Inflammatory macrophage treated with lipopolysaccharide for 4 hours (primary cell): ENCODE measurements at regions not wholly inside any gene's neighbourhood (a gene's known extent, or its start where the extent isn't known, plus 50 kb on each side); places are given as distances from the start of the nearest gene placed in this dataset.
A peak's percentile ranks its signal among the peaks of the same experiment; 100 is the strongest.

Source experiments
- DNase-seq: peaks from one replicate; pipeline ENCODE4 v3.0.0-alpha.2; 2020

DNA sequence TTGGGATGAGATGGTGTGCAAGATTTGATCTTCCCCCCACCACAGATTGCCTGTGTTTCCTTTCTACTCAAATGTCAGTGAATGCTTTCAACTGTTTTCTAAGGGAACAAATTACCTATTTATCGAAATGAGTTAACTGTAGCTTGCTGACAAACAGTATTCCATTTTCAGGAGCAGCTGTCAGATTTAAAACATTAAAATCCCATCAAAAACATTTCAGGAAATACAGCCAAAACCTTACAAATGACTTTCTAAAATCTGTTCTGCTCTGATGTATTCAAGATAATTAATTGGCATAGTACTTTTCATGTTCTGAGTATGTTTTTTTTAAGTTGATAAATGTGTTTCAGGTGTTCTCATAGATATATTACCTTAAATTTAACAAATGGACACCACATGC is 158.0 kb upstream of the DMRTA1 start:
- DNase-seq = no peak

DNA sequence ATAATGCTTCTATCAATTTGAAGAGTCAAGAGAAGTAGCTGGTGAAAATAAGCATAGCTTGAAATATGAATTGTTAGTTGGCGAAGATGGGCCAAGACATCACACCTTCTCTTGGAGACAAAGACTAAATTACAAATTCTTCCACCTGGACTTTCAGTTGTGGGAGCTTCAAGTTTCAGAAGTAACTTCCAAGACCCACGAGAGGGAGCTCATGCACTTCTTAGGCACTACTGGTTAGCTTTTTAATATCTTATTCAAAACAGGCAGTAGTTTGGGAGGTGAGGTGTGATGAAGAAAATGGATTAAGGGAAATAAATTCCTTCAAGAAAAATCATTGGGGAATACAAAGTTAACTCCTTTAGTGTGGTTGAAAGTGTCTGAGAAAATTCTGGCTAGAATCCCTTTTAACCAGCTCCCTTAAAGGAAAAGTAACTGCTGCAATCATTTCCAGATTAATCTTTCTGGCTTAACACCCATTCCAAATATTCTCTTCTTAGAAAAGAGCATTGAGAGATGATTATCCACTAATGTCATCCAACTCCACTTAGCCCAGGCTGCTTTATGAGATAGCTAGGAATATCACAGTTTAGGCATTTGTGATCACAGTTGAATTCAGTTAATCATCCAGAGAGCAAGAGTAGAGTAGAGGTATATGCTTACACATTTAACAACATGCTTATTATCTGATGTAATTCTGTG is 139.5 kb upstream of the DMRTA1 start:
- peak; percentile 43 for DNase-seq

DNA sequence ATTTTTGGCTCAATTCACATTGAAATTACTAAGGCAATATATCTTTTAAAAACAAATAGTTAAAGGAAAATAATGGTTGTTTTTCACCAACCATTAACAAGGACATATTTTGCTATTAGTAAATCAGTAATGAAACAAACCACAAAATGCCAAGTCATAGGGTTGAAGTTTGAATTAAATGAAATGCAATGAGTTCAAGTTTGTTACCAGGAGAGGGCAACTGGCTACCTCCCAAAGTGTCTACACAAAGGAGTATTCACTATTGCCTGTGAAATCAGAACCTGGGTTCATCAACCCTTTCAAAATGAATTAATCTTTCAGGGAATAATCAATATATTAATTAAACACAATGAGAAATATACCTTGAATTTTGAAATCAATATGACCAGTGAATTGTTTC is 138.4 kb upstream of the DMRTA1 start:
- DNase-seq = no peak

DNA sequence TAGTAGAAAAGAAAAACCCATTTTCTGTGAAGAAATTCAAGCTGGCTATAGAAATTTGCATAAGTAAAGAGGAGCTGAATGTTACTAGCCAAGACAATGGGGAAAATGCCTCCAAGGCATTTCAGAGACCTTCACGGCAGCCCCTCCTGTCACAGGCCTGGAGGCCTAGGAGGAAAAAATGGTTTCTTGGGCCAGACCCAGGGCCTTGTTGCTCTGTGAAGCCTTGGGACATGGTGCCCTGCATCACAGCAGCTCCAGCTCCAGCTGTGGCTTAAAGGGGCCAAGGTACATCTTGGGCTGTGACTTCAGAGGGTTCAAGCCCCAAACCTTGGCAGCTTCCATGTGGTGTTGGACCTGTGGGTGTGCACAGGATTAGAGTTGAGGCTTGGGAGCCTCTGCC is 130.0 kb upstream of the DMRTA1 start:
- DNase-seq = no peak

DNA sequence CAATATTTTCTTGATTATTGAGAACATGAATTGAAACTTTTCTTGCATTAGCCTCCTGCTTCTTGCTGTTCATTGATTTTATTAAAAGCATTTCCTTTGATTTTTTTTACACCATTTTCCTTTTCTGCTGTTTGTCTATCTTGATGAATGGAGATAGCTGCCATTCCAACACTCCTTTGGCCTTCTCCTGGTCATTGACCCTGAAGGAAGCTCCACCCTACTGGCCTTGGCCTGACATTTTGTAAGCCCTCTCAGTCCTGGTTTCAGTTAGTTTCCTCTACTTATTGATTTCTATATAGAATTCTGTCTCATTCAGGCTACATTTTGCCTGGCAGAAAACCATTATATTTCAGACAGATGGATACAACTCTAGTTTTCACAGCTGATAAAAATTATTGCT is 115.1 kb upstream of the DMRTA1 start:
- no peak for DNase-seq

DNA sequence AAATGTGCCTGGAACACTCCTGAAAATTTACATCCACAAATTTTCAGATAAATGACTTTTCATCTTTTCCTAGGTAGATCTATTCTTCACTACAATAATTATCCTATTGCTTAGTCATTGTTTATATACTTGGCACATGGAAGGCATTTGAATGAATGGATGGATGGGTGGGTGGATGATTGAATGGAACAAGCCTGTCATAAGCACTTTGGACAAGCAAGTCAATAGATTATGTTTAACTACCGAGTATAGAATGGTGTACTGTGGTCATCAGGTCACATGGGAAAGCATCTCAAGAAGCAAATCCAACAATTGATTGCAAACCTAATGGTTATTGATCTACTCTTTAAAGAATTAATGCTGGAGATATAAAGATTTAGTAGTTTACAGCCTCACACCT is 114.4 kb upstream of the DMRTA1 start:
- no peak for DNase-seq

DNA sequence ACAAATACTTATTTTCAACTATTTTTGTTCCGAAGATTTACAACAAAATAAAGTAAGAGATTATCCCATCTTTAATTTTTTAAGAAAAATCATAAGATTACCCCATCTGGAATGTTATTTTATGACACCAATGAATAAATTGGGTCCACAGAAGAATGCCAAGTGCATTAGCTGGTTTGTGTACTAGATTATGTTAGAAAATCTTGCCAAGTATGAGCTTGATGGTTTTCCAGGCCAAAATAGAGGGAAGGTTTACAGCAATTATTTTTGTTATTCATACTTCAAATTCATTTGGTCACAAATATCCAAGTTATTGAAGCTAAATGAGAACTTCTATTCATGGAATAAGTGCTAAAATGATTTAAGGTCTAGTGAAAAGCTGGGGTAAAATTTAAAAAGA is 109.4 kb upstream of the DMRTA1 start:
- DNase-seq = no peak

DNA sequence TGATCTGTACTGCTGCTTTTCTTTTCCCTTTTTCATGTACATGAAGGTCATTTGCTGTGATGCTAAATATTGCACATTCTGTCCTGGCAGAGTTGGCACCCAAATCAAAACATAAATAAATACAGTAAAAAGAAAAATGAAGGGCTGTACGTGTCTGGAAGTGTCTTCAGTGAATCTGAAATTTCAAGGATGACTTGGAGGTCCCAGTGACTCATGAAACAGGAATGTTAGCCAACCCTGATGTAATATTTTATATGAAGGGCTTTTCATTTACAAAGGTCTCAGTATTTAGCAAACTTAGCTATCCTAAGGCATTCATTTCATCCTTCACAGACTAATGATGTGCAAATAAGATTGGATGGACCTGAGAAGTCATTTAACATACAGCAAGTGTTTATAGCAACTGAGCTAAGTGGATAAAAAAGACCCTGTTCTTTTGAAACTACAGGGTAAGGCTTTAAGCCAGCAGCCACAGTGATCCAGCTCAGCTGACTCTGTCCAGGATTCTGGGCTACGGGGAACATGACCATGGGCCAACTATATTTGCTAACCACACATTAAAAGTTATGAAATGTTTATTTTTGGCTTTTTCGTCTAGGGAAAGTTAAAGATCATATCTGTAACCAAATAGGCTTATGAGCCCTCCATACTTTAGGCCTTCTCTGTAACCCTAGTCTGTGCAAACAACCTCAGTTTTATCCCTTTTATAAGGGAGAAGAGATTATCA is 104.0 kb upstream of the DMRTA1 start:
- DNase-seq = no peak

DNA sequence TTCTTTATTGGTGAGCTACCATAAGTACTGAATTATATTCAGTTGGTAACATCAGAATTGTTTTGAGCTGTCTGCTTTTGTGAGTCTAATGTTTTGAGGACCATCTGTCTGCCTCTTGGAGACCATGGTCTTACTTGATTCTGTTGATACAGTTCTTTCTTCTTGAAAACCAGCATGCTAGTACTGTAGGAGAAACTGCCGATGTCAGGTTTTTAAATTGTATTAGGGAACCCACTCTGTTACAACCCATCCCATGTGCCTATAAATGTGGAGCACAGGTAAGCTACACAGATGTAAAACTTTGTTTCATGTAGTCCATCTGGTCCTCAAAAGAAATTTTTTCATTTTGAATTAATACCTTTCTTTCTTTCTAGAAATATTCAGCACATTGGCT is 103.4 kb upstream of the DMRTA1 start:
- no peak for DNase-seq

DNA sequence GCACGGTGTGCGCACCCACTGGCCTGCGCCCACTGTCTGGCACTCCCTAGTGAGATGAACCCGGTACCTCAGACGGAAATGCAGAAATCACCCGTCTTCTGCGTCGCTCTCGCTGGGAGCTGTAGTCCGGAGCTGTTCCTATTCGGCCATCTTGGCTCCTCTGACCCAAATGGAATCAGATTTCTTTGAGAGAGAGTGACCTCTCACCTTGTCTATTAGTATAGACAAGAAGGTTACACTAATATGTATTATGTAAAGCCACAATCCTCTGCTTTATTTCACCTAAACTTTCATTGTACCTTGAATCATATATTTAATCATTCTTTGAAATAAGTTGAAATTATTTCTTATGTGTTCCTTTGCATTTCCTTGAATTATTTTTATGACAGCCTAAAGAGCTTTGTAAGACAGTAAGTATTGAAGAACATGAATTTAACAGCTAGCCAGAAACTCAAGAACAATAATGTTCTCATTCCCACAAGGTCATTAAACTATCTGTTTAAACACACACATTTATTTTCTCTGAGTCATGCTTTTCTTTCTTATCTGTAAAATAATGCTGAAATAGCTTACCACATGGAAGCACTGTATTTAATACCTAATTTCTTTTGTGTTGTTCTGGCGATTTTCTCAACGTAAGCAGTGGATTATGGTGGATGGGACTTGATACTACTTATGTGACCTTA is 91.8 kb upstream of the DMRTA1 start:
- DNase-seq = no peak

DNA sequence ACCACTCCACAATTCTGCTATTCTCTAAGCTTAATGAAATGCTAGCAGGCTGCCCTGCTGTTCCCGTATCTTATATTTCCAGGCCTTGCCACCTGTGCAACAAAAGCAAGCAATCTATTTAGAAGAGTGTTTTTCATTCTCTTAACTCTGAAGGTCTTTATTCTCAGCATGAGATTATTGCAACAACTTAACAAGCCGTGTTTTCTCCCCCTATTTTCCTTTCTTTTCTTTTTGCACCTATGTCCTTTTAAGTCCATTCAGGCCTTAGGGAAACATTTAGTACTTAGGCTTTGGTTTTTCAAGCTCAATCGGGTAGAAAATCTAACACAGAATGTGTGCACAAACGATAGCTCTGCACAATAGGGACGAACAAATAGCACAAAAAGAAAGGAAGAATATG is 89.6 kb upstream of the DMRTA1 start:
- DNase-seq = no peak

DNA sequence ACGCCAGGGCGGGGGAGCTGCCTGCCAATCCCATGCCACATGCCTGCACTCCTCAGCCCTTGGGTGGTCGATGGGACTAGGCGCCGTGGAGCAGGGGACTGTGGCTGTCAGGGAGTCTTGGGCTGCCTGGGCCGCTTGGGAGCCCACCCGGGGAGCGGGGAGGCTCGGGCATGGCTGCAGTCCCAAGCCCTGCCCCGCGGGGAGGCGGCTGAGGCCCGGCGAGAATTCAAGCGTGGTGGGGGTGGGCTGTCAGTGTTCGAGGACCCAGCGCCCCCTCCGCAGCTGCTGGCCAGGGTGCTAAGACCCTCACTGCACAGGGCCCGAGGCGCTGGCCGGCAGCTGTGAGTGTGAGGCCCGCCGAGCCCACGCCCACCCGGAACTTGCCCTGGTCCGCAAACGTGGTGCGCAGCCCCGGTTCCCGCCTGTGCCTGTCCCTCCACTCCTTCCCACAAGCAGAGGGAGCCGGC is 83.2 kb upstream of the DMRTA1 start:
- DNase-seq = no peak

DNA sequence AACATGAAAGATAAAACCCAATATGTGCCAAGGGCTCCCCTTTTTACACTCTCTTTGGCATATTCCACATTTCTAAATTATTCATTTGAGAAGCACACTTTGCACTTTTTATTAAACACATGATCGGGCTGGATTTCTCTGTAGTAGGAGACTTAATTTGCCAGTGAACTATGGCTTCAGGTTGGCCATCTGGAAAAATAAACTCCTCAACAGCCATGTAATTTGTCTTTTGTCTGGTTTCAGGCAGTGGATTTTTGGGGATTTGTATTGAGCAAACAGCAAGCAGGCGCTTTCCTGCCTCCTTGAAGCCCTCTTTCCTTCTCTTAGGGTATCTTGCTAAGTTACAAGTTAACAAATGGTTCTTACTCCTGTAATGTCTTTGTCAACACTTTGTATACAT is 73.0 kb upstream of the DMRTA1 start:
- no peak for DNase-seq

DNA sequence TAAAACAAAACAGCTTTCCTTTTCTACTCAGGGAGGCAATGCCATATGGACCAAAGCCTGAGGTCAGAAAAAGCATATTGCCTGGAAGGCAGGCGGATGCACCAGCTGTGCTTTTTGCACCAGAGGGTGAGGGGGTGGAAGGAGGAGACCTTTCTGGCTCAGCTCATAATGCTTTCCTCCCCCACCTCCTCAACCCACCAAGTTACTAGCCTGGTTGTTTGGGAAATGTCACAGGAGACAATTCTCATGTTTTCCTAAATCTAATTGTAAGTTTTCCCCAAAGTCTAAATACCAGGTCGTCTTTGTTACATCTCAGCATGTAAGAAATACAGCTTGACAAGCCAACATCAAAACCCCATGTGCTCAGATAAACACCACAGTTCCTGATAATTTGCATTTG is 72.6 kb upstream of the DMRTA1 start:
- no peak for DNase-seq

DNA sequence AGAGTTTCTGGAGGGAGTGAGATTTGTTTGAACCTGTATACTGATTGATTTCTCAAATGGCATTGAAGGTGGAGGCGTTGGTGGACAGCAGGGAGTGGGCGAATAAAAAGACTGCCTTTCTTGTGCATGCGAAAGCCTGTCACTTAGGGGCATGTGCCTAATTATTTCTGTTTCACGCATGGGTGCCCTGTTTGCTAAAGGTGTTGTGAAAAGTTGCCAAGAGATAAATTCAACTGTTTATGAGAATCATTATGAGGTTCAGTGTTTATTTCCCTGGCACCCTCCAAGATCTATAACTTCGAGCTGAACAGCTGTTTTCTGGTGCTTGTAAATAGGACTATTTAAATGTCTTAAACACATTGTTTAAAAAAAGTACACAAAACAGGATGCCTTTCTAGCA is 67.4 kb upstream of the DMRTA1 start:
- DNase-seq = no peak

DNA sequence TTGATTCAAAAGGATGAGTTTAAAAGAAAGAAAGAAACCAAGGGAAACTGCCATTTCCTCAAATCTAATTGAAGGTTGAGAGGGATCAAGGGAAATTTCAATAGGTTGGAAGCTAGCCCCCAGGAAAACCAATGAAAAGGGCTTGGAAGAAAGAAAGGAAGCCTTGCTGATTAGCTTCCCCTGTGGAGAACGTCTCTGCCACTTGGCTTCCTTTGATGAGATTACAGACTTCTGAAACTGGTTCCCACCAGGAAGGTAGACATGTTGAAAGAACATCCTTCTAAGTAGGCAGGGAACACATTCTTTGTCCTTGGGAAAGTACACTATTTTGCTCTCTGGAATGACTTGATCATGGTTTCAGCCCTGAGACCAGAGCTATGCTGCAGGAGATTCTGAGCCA is 65.5 kb upstream of the DMRTA1 start:
- DNase-seq = no peak

DNA sequence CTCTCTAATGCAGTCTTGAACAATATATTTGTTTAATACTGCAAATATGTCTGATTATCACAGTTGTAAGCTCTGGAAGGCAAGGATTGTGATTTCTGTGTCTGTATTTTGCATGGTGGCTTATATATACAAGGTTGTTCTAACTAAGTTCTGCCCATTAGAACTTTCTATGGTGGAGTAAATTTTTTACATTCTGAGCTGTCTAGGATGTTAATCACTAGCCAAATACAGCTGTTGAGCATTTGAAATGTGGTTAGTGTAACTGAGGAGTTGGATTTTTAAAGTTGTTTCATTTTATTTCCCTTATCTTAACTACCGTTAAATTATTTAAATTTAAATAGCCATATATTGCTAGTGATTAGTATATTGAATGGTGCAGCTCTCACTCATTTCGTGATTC is 64.3 kb upstream of the DMRTA1 start:
- no peak for DNase-seq

DNA sequence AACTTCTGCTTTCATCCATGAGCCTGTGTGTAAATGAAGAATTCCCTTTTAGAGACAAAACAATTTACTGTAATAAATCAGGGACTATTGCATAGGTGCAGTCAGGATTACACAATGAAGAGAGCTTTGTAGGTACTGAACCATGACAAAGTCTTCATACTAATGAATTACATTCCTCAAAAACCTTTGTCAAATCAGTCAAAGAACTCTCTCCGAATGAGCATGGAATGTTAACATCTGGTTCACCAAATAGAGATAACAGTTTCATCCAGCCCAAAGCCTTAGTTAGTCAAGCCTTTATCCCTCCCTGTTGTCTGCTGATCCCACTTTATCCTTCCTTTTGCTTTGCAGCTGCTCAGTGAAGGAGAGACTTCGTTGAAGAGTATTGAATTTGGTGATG is 62.9 kb upstream of the DMRTA1 start:
- DNase-seq = no peak

DNA sequence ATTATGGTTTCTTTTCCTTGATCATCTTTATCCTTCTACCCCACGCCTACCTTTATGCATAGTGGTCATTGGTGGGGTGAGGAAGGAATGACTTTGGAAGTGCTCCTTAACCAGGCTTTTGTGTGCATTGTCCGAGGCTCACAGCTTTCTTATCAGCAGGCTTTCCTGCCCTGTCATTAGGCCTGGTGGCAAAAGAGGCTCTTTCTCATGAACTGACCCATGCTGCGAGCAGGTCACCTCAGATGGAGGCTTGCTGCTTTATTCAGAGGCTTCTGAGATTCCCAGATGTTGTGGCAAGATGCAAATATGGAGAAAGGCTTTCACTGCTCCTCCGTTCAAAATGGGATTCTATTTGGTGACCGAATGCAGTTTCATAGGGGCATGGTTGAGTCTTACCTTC is 57.4 kb upstream of the DMRTA1 start:
- DNase-seq = no peak

DNA sequence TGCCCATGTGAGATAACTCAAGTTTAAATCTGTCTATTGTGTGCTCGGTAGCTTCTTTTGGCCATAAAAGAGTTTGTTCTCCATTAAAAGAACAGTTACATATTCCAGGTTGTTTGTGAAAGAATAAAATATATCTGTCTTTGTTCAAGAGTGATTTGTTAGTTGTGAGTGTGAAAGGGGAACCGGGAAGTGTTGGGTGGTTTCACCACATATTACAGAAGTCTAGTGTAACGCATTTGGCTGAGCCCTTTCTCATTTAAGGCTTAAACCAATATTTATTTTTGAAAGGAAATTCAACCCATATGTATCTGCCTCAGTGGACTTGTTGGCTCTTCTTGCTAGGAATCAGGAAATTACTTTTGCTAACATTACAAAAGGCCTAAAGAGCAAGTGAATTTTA is 54.1 kb upstream of the DMRTA1 start:
- DNase-seq = no peak

DNA sequence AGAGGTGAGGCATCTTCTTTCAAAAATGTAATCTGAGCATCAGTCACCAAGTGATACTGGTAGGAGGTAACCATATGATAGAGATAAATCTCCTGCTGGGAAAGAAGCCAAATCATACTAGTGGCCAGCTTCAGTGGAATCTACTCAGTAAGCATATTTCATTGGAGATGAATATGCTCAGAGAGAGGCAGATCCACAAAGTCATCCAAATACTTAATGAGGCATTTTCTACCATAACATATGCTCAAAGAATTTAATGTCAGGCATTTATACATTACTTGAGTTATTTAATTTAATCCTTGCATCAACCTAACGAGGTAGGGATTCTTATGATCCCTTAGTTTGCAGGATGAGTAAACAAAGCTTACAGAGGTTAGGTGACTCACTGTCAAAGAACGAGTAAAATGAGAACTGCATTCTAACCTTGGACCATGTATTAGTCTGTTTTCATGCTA is 50.9 kb upstream of the DMRTA1 start:
- no peak for DNase-seq
